ENCODE measurements at regions not wholly inside any gene's neighbourhood (a gene's known extent, or its start where the extent isn't known, plus 50 kb on each side); places are given as distances from the start of the nearest gene placed in this dataset.
A peak's percentile ranks its signal among the peaks of the same experiment; 100 is the strongest.

DNA sequence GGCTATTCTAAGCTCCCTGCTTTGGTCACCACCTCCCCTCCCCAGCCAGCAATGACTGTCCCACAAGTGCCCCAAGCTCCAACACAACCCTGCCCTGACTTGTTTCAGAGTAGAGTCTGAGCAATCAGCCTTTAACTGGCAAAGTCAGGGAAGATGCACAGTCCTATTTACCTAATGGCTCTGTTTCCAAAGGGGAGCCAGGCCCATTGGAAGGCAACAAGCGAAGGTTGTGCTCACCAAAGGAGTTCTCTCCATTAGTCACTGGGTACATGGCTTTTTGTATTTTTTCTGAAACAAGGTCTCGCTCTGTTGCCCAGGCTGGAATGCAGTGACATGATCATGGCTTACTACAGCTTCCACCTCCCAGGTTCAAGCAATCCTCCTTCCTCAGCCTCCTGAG, 267.1 kb upstream of the CRY1 start:
- no peak overlapping the region for H3K27ac ChIP-seq (ENCODE audit: low read depth in 1 of 2, low read length in 1 of 2)
- H3K4me1 ChIP-seq (ENCODE audit: control insufficient read depth in 2 of 2, insufficient read depth in 2 of 2, low read length in 2 of 2): peaks cover 5 to 6% of the 10 kb centered on the region in 2 donors
- WGBS: 98% methylated on average over 2 of the region's 2 CpGs
- no peaks in the 10 kb centered on the region for H3K36me3 ChIP-seq (ENCODE audit: control insufficient read depth in 2 of 2, insufficient read depth in 2 of 2, low read length in 1 of 2)
- no peaks in the 10 kb centered on the region for H3K27me3 ChIP-seq (ENCODE audit: control insufficient read depth in 2 of 2, insufficient read depth in 1 of 2, low read length in 1 of 2)
- DNase-seq (ENCODE audit: low read depth in 6 of 9, low spot score in 9 of 9): no peak
- no peaks in the 10 kb centered on the region for H3K9me3 ChIP-seq (ENCODE audit: control insufficient read depth in 2 of 2, insufficient read depth in 1 of 2, low read length in 1 of 2)
- no peak overlapping the region for H3K4me3 ChIP-seq (ENCODE audit: low read length in 2 of 2)

DNA sequence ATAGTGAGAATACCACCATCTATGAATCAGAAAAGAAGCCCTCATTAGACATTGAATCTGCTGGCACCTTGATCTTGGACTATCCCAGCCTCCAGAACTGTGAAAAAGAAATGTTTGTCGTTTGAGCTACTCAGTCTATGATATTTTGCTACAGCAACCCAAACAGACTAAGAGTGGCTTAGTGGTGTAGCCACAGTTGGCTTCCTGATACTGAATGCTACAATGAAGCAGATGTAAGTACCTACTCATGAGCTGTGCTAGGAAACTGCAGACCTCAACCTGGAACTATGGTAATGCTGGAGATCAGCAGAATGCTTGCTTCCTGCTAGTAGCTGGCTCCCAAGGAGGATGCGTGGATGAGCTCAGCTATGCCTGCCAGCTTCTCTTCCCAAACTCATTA, 268.6 kb upstream of the CRY1 start:
- Histone ChIP-seq H3K4me3 (ENCODE audit: low read length in 2 of 2) (no peak overlapping the region), H3K27ac (ENCODE audit: low read depth in 1 of 2, low read length in 1 of 2) (no peak overlapping the region), H3K4me1 (ENCODE audit: control insufficient read depth in 2 of 2, insufficient read depth in 2 of 2, low read length in 2 of 2) (peaks cover 2% of the 10 kb centered on the region in 2 donors), H3K27me3 (ENCODE audit: control insufficient read depth in 2 of 2, insufficient read depth in 1 of 2, low read length in 1 of 2) (no peaks in the 10 kb centered on the region), H3K36me3 (ENCODE audit: control insufficient read depth in 2 of 2, insufficient read depth in 2 of 2, low read length in 1 of 2) (no peaks in the 10 kb centered on the region), H3K9me3 (ENCODE audit: control insufficient read depth in 2 of 2, insufficient read depth in 1 of 2, low read length in 1 of 2) (no peaks in the 10 kb centered on the region)
- WGBS: 93% methylated on average over 2 of the region's 2 CpGs
- no peak for DNase-seq (ENCODE audit: low read depth in 6 of 9, low spot score in 9 of 9)

DNA sequence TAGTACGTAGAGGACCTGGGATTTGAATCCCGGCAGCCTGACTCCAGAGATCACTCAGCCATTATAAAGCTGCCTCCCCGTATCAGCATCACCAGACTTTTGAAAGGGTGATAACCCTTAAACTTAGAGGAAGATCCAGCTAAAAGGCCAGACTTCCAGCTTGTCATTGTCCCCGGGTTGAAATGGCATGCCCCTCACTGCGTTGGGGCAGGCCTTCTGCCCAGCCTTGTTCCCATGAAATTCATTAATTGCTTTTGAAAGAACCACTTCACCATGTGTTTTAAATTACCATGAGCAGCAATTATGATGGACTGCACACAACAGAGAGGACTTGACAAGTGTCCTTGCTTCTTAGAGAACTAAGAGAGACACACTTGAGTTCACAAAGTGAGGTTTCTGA, 269.6 kb upstream of the CRY1 start:
- 98% methylated on average over 5 of the region's 5 CpGs for WGBS
- Histone ChIP-seq H3K36me3 (ENCODE audit: control insufficient read depth in 2 of 2, insufficient read depth in 2 of 2, low read length in 1 of 2) (no peaks in the 10 kb centered on the region), H3K27ac (ENCODE audit: low read depth in 1 of 2, low read length in 1 of 2) (no peak overlapping the region), H3K4me3 (ENCODE audit: low read length in 2 of 2) (no peak overlapping the region), H3K4me1 (ENCODE audit: control insufficient read depth in 2 of 2, insufficient read depth in 2 of 2, low read length in 2 of 2) (no peaks in the 10 kb centered on the region), H3K9me3 (ENCODE audit: control insufficient read depth in 2 of 2, insufficient read depth in 1 of 2, low read length in 1 of 2) (no peaks in the 10 kb centered on the region), H3K27me3 (ENCODE audit: control insufficient read depth in 2 of 2, insufficient read depth in 1 of 2, low read length in 1 of 2) (no peaks in the 10 kb centered on the region)
- no peak for DNase-seq (ENCODE audit: low read depth in 6 of 9, low spot score in 9 of 9)

DNA sequence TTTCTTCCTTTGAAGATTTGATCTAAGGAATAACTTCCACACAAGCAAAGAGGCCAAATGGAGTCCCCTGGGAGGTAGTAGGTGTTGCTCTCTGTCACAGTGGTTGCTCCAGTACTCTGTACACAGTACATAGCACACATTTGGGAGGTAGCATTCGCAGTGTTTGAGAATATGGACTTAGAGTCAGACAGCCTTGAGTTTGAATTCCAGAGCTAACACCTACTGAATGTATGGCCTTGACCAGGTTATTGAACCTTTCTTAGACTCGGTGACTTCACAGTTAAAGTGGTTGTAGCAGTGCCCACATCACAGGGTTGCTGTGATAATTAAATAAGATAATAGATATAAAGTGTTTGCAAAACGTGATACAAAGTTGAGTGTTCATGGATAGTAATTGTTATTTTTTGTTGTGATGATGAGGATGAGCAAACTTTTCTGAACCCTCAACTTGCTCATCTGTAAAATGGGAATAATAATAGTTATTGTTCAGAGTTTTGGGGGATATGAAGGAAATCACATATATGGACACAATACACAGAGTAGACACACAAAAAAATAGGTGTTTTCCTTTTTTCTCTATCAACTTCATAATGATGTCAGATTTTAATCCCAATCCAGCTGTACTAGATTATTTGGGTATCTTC, 271.6 kb upstream of the CRY1 start:
- 93% methylated on average over 3 of the region's 3 CpGs for WGBS
- Histone ChIP-seq H3K27ac (ENCODE audit: low read depth in 1 of 2, low read length in 1 of 2) (no peak overlapping the region), H3K36me3 (ENCODE audit: control insufficient read depth in 2 of 2, insufficient read depth in 2 of 2, low read length in 1 of 2) (no peaks in the 10 kb centered on the region), H3K27me3 (ENCODE audit: control insufficient read depth in 2 of 2, insufficient read depth in 1 of 2, low read length in 1 of 2) (no peaks in the 10 kb centered on the region), H3K9me3 (ENCODE audit: control insufficient read depth in 2 of 2, insufficient read depth in 1 of 2, low read length in 1 of 2) (no peaks in the 10 kb centered on the region), H3K4me3 (ENCODE audit: low read length in 2 of 2) (no peak overlapping the region), H3K4me1 (ENCODE audit: control insufficient read depth in 2 of 2, insufficient read depth in 2 of 2, low read length in 2 of 2) (peaks cover 4 to 6% of the 10 kb centered on the region in 2 donors)
- DNase-seq (ENCODE audit: low read depth in 6 of 9, low spot score in 9 of 9): no peak

DNA sequence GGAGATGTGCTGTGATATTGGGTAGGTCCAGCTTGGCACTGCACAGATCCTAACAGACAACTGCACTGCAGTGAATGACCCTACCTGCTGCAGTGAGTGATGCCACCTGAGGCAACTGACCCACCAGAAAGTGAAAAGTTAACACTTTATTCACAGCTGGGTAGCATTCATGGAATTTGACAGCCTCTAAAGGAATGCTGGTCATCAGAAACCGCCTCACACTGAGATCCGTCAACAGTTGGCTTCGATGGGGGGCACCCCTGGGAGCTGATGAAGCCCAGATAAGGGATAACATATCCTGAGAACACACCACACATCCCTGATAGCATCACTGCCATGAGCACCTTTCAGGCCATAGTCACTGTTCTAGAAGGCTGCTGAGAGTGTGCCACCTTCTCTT, 272.4 kb upstream of the CRY1 start:
- 84% methylated on average over 3 of the region's 3 CpGs for WGBS

DNA sequence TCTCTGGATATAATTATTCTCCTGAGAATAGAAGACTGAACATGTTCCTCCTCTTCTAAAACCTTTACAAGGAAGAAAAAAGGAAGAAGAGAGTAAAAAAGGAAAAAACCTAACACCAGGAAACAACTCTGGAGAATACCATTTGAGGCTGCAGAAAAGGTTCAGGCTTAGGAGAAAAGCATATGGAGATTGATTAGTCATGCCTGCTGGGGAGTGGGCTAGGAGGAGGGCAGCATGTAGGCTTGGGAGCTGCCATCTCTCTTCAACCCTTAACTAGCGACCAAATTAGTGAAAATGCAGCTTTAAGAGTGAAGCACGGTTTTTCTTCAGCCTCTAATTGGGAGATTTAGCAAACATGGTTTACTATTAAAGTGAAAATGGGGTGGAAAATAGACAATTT, 273.0 kb upstream of the CRY1 start:
- 95% methylated on average over 2 of the region's 2 CpGs for WGBS
- no peak for DNase-seq (ENCODE audit: low read depth in 6 of 9, low spot score in 9 of 9)
- no peak overlapping the region for H3K4me3 ChIP-seq (ENCODE audit: low read length in 2 of 2)

More for the DNA sequence above, 272.4 kb upstream of the CRY1 start:
- Histone ChIP-seq H3K27ac (ENCODE audit: low read depth in 1 of 2, low read length in 1 of 2) (no peak overlapping the region), H3K4me3 (ENCODE audit: low read length in 2 of 2) (no peak overlapping the region), H3K4me1 (ENCODE audit: control insufficient read depth in 2 of 2, insufficient read depth in 2 of 2, low read length in 2 of 2) (peaks cover 11 to 13% of the 10 kb centered on the region in 2 donors), H3K9me3 (ENCODE audit: control insufficient read depth in 2 of 2, insufficient read depth in 1 of 2, low read length in 1 of 2) (no peaks in the 10 kb centered on the region), H3K36me3 (ENCODE audit: control insufficient read depth in 2 of 2, insufficient read depth in 2 of 2, low read length in 1 of 2) (no peaks in the 10 kb centered on the region), H3K27me3 (ENCODE audit: control insufficient read depth in 2 of 2, insufficient read depth in 1 of 2, low read length in 1 of 2) (no peaks in the 10 kb centered on the region)
- no peak for DNase-seq (ENCODE audit: low read depth in 6 of 9, low spot score in 9 of 9)

DNA sequence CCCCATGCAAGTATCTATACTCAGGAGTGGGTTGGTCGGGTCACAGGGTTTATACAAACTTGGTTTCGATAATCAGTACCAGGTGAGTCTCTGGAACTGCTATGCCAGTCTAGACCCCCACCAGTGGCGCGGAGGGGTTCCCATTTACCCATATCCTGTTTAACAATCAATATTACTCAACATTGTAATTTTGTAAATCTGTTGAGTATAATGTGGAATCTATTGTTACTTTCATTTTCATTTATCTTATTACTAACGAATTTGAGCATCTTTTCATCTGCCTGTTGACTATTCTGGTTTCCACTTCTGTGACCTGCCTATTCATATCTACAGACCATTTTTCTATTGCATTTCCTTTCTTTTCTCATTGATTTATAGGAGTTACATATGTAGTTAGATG, 275.2 kb upstream of the CRY1 start:
- Histone ChIP-seq H3K9me3 (ENCODE audit: control insufficient read depth in 2 of 2, insufficient read depth in 1 of 2, low read length in 1 of 2) (no peaks in the 10 kb centered on the region), H3K4me3 (ENCODE audit: low read length in 2 of 2) (no peak overlapping the region), H3K27me3 (ENCODE audit: control insufficient read depth in 2 of 2, insufficient read depth in 1 of 2, low read length in 1 of 2) (no peaks in the 10 kb centered on the region), H3K27ac (ENCODE audit: low read depth in 1 of 2, low read length in 1 of 2) (no peak overlapping the region), H3K4me1 (ENCODE audit: control insufficient read depth in 2 of 2, insufficient read depth in 2 of 2, low read length in 2 of 2) (peaks cover 25 to 39% of the 10 kb centered on the region in 2 donors), H3K36me3 (ENCODE audit: control insufficient read depth in 2 of 2, insufficient read depth in 2 of 2, low read length in 1 of 2) (no peaks in the 10 kb centered on the region)
- DNase-seq (ENCODE audit: low read depth in 6 of 9, low spot score in 9 of 9): no peak
- WGBS: 81% methylated on average over 5 of the region's 5 CpGs

More for the DNA sequence above, 273.0 kb upstream of the CRY1 start:
- no peak overlapping the region for H3K27ac ChIP-seq (ENCODE audit: low read depth in 1 of 2, low read length in 1 of 2)
- no peaks in the 10 kb centered on the region for H3K27me3 ChIP-seq (ENCODE audit: control insufficient read depth in 2 of 2, insufficient read depth in 1 of 2, low read length in 1 of 2)
- peaks cover 12 to 19% of the 10 kb centered on the region in 2 donors for H3K4me1 ChIP-seq (ENCODE audit: control insufficient read depth in 2 of 2, insufficient read depth in 2 of 2, low read length in 2 of 2)
- H3K36me3 ChIP-seq (ENCODE audit: control insufficient read depth in 2 of 2, insufficient read depth in 2 of 2, low read length in 1 of 2): no peaks in the 10 kb centered on the region
- no peaks in the 10 kb centered on the region for H3K9me3 ChIP-seq (ENCODE audit: control insufficient read depth in 2 of 2, insufficient read depth in 1 of 2, low read length in 1 of 2)

DNA sequence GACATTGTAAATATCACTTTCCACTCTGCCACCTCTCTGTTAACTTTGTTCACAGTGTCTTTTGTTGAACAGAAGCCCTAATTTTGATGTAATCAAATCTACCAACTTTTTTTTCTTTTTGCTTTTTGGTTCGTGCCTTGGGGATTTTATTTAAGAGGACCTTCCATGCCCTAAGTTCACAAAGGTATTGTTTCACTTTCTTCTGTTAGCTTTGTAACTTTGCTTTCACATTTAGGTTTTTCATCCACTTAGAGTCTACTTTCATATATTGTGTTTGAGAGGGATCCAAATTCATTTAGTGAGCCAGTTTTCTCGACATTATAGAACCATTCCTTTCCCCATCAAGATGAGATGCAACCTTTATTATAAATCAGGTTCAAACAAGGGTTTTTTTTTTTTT, 275.7 kb upstream of the CRY1 start:
- H3K9me3 ChIP-seq (ENCODE audit: control insufficient read depth in 2 of 2, insufficient read depth in 1 of 2, low read length in 1 of 2): no peaks in the 10 kb centered on the region
- H3K27me3 ChIP-seq (ENCODE audit: control insufficient read depth in 2 of 2, insufficient read depth in 1 of 2, low read length in 1 of 2): no peaks in the 10 kb centered on the region
- no peak overlapping the region for H3K27ac ChIP-seq (ENCODE audit: low read depth in 1 of 2, low read length in 1 of 2)
- WGBS: 74% methylated on average over 2 of the region's 2 CpGs
- H3K4me3 ChIP-seq (ENCODE audit: low read length in 2 of 2): no peak overlapping the region
- H3K4me1 ChIP-seq (ENCODE audit: control insufficient read depth in 2 of 2, insufficient read depth in 2 of 2, low read length in 2 of 2): peaks cover 30 to 43% of the 10 kb centered on the region in 2 donors
- no peaks in the 10 kb centered on the region for H3K36me3 ChIP-seq (ENCODE audit: control insufficient read depth in 2 of 2, insufficient read depth in 2 of 2, low read length in 1 of 2)
- no peak for DNase-seq (ENCODE audit: low read depth in 6 of 9, low spot score in 9 of 9)

DNA sequence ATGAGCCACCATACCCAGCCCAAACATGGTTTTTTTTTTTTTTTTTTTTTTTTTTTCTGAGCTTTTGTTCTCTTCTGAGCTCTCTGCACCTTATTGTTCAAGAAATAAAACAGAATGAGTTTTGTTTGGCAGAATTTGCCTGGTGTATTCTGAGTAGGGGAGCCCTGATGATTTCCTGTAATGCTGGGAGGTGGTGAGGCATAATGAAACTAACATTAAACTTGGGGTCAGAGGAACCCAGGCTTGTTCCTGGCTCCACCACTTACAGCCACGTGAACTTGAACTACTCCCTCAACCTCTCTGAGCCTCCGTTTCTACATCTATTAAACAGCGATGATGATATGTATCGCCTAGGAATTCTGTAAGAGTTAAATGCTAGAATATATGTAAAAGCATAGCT, 276.3 kb upstream of the CRY1 start:
- WGBS: 64% methylated on average over 4 of the region's 4 CpGs
- H3K36me3 ChIP-seq (ENCODE audit: control insufficient read depth in 2 of 2, insufficient read depth in 2 of 2, low read length in 1 of 2): no peaks in the 10 kb centered on the region

More for the DNA sequence above, 276.3 kb upstream of the CRY1 start:
- Histone ChIP-seq H3K27ac (ENCODE audit: low read depth in 1 of 2, low read length in 1 of 2) (no peak overlapping the region), H3K4me1 (ENCODE audit: control insufficient read depth in 2 of 2, insufficient read depth in 2 of 2, low read length in 2 of 2) (peaks cover 33 to 50% of the 10 kb centered on the region in 2 donors), H3K27me3 (ENCODE audit: control insufficient read depth in 2 of 2, insufficient read depth in 1 of 2, low read length in 1 of 2) (no peaks in the 10 kb centered on the region), H3K4me3 (ENCODE audit: low read length in 2 of 2) (no peak overlapping the region), H3K9me3 (ENCODE audit: control insufficient read depth in 2 of 2, insufficient read depth in 1 of 2, low read length in 1 of 2) (no peaks in the 10 kb centered on the region)
- DNase-seq (ENCODE audit: low read depth in 6 of 9, low spot score in 9 of 9): peak in 1 of 9 donors; percentile 53
